GM20000 (cell line): ENCODE measurements at regions not wholly inside any gene's neighbourhood (a gene's known extent, or its start where the extent isn't known, plus 50 kb on each side); places are given as distances from the start of the nearest gene placed in this dataset.
"Not testable (repeated sequence)": the region's sequence is repeated elsewhere in the genome, so short reads cannot be mapped to it uniquely, and the experiment has no call there.

Source experiments
- DNase-seq: peaks from one replicate; pipeline ENCODE4 v3.0.0; 2012; ENCODE audit warnings: low spot score
- CTCF ChIP-seq: IDR thresholded peaks from 2 replicates; pipeline ENCODE4 v1.5.1; 2012; ENCODE audit warnings: mild to moderate bottlenecking, control low read depth; ENCODE audit errors: extremely low read depth, missing control alignments

GRCh38 chr3:110352841-110353604 lies 718.6 kb upstream of the NECTIN3 start:
- no peak for TF ChIP-seq CTCF
- no peak for DNase-seq

- no peak for DNase-seq
- no peak for TF ChIP-seq CTCF
Measured at GRCh38 chr3:110362751-110363150, 708.9 kb upstream of the NECTIN3 start.

GRCh38 chr3:110367289-110367688 lies 704.3 kb upstream of the NECTIN3 start:
- not testable (repeated sequence) for DNase-seq

GRCh38 chr3:110375751-110376518 lies 695.7 kb upstream of the NECTIN3 start:
- no peak for TF ChIP-seq CTCF
- DNase-seq = no peak

GRCh38 chr3:110378481-110378880 lies 693.1 kb upstream of the NECTIN3 start:
- TF ChIP-seq CTCF = no peak
- no peak for DNase-seq

- DNase-seq = no peak
- TF ChIP-seq CTCF = no peak
Measured at GRCh38 chr3:110381992-110382391, 689.6 kb upstream of the NECTIN3 start.

- TF ChIP-seq CTCF = no peak
- DNase-seq = no peak
Measured at GRCh38 chr3:110383356-110383755, 688.3 kb upstream of the NECTIN3 start.
